ENCODE measurements at regions not wholly inside any gene's neighbourhood (a gene's known extent, or its start where the extent isn't known, plus 50 kb on each side); places are given as distances from the start of the nearest gene placed in this dataset.
A peak's percentile ranks its signal among the peaks of the same experiment; 100 is the strongest.

DNA sequence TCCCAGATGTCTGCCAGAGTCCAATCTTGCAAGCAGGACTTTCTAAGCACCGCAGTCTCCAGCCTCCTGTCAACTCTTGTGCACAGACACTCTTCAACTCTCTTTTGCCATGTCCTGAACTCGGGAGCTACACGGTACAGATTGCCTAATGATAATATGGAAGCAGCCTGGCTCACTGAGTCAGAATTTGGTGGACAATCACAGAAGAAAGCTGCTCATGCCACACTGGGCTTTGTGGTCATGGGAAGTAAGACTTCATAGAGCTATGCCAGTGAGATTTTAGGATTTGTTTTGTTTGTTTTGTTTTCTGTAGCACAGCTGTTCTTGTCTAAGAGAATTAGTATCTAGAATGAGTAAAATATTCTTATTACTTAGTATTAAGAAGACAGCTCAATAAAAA lies 144.1 kb upstream of the PRSS58 start:
- Histone ChIP-seq H3K4me3 (ENCODE audit: control insufficient read depth in 1 of 2, extremely low read depth in 1 of 2, low read length in 1 of 2) (no peak overlapping the region), H3K36me3 (ENCODE audit: control insufficient read depth in 2 of 2, extremely low read depth in 1 of 2, insufficient read depth in 1 of 2, low read length in 1 of 2) (no peaks in the 10 kb centered on the region), H3K4me1 (ENCODE audit: control insufficient read depth in 1 of 2, extremely low read depth in 1 of 2, insufficient read depth in 2 of 2, low read length in 2 of 2) (no peaks in the 10 kb centered on the region), H3K27ac (ENCODE audit: low read length) (no peak overlapping the region), H3K9me3 (no peaks in the 10 kb centered on the region), H3K27me3 (replicated peaks in 1 of 2; ENCODE audit: control insufficient read depth in 2 of 2, extremely low read depth in 1 of 2, insufficient read depth in 2 of 2, low read length in 1 of 2) (peaks cover 0 to 5% of the 10 kb centered on the region in 2 experiments)
- no peaks in the 10 kb centered on the region for H3K9me3 Mint-ChIP-seq
- H3K27me3 Mint-ChIP-seq, result peaks cover 8 to 11% of the 10 kb centered on the region in 2 donors
- no peaks in the 10 kb centered on the region for H3K36me3 Mint-ChIP-seq
- CTCF ChIA-PET, result no interaction called here
- no peak overlapping the region for H3K27ac Mint-ChIP-seq
- no peak for DNase-seq
- no peaks in the 10 kb centered on the region for H3K4me1 Mint-ChIP-seq
- POLR2A ChIA-PET, result no interaction called here
- H3K4me3 Mint-ChIP-seq, result no peak overlapping the region
- no peak for ATAC-seq (replicated peaks in 1 of 4)
- WGBS (ENCODE audit: insufficient coverage), result 67% methylated on average over 2 of the region's 3 CpGs

DNA sequence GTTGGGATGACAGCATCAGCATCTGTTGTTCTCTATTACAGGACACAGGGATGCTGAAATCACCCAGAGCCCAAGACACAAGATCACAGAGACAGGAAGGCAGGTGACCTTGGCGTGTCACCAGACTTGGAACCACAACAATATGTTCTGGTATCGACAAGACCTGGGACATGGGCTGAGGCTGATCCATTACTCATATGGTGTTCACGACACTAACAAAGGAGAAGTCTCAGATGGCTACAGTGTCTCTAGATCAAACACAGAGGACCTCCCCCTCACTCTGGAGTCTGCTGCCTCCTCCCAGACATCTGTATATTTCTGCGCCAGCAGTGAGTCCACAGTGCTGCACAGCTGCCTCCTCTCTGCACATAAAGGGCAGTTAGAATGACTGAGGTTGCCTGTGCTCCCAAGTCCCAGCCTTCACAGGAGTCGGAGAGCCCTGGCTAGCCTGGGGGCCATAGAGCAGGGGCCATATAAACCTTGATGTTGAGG lies 142.2 kb upstream of the PRSS58 start:
- Histone ChIP-seq H3K36me3 (ENCODE audit: control insufficient read depth in 2 of 2, extremely low read depth in 1 of 2, insufficient read depth in 1 of 2, low read length in 1 of 2) (no peaks in the 10 kb centered on the region), H3K4me3 (ENCODE audit: control insufficient read depth in 1 of 2, extremely low read depth in 1 of 2, low read length in 1 of 2) (no peak overlapping the region), H3K27ac (ENCODE audit: low read length) (no peak overlapping the region), H3K9me3 (no peaks in the 10 kb centered on the region), H3K4me1 (ENCODE audit: control insufficient read depth in 1 of 2, extremely low read depth in 1 of 2, insufficient read depth in 2 of 2, low read length in 2 of 2) (no peaks in the 10 kb centered on the region), H3K27me3 (replicated peaks in 1 of 2; ENCODE audit: control insufficient read depth in 2 of 2, extremely low read depth in 1 of 2, insufficient read depth in 2 of 2, low read length in 1 of 2) (peaks cover 0 to 2% of the 10 kb centered on the region in 2 experiments)
- H3K4me3 Mint-ChIP-seq, result peak overlapping the region in 1 of 3 donors; percentile 9
- ChIA-PET CTCF (no interaction called here), POLR2A (no interaction called here)
- H3K27me3 Mint-ChIP-seq, result peaks cover 8 to 11% of the 10 kb centered on the region in 2 donors
- ATAC-seq (replicated peaks in 1 of 4) (peak in 1 of 4 experiments; percentile 13), DNase-seq (no peak)
- WGBS (ENCODE audit: insufficient coverage), result 36% methylated on average over 4 of the region's 5 CpGs
- no peaks in the 10 kb centered on the region for H3K4me1 Mint-ChIP-seq
- no peaks in the 10 kb centered on the region for H3K9me3 Mint-ChIP-seq
- H3K36me3 Mint-ChIP-seq, result no peaks in the 10 kb centered on the region
- no peak overlapping the region for H3K27ac Mint-ChIP-seq

DNA sequence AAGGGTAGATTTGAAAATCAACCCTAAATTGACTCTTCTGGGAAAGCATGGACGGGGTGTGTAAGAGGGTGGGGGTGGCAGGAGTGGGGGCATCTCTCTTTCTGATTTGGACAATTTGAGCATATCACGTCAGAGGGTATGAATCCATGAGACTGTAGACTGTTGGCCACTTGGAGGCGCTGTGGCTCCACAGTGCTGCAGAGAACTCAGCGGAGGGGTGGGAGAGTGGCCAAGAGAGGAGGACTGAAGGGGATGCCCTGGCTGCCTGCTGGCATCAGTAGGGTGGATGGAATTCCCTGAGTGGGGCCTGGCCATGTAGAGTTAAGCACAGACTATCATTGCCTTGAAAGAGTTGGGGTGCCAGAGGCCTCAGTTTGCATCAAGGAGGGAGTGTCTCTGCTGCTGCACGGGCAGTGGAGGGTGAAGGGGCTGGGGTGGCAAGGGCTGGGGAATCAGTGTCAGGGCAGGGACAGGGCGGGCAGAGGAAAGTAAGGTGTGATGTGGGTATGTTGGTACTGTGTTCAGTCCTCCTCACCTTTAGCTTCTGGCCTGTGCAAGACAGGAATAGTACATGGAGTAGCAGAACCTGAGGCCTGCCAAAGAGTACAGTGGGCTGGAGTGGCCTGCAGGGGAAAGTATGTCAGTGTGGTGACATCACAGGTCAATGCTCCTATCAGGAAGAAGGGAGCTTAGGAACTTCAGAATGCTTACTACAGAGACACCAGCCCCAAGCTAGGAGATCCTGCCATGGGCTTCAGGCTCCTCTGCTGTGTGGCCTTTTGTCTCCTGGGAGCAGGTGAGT lies 133.5 kb upstream of the PRSS58 start:
- peak overlapping the region in 1 of 2 donors; percentile 4 for H3K4me3 ChIP-seq (ENCODE audit: control insufficient read depth in 1 of 2, extremely low read depth in 1 of 2, low read length in 1 of 2)
- 62% methylated on average over 4 of the region's 6 CpGs for WGBS (ENCODE audit: insufficient coverage)
- no peaks in the 10 kb centered on the region for H3K27me3 ChIP-seq (replicated peaks in 1 of 2; ENCODE audit: control insufficient read depth in 2 of 2, extremely low read depth in 1 of 2, insufficient read depth in 2 of 2, low read length in 1 of 2)
- Mint-ChIP-seq H3K9me3 (no peaks in the 10 kb centered on the region), H3K4me3 (peak overlapping the region; percentile 37 to 62 (median 54)), H3K4me1 (peaks cover 0 to 5% (median 0%) of the 10 kb centered on the region in 3 donors), H3K27ac (peak overlapping the region; percentile 39 to 63), H3K27me3 (peaks cover 0 to 2% of the 10 kb centered on the region in 2 donors), H3K36me3 (no peaks in the 10 kb centered on the region)
- POLR2A ChIA-PET, result no interaction called here
- CTCF ChIA-PET, result interaction anchor here in 1 of 2 donors (0.8 kb wide), 1 partner anchor 610 kb away, joined by 3 read pairs; no protein-coding TSS in a partner anchor
- DNase-seq (peak in 29 of 35 experiments; percentile 12 to 62 (median 30)), ATAC-seq (replicated peaks in 1 of 4) (peak; percentile 55 to 77 (median 65))
- no peaks in the 10 kb centered on the region for H3K4me1 ChIP-seq (ENCODE audit: control insufficient read depth in 1 of 2, extremely low read depth in 1 of 2, insufficient read depth in 2 of 2, low read length in 2 of 2)
- no peak overlapping the region for H3K27ac ChIP-seq (ENCODE audit: low read length)
- H3K9me3 ChIP-seq, result no peaks in the 10 kb centered on the region
- no peaks in the 10 kb centered on the region for H3K36me3 ChIP-seq (ENCODE audit: control insufficient read depth in 2 of 2, extremely low read depth in 1 of 2, insufficient read depth in 1 of 2, low read length in 1 of 2)

DNA sequence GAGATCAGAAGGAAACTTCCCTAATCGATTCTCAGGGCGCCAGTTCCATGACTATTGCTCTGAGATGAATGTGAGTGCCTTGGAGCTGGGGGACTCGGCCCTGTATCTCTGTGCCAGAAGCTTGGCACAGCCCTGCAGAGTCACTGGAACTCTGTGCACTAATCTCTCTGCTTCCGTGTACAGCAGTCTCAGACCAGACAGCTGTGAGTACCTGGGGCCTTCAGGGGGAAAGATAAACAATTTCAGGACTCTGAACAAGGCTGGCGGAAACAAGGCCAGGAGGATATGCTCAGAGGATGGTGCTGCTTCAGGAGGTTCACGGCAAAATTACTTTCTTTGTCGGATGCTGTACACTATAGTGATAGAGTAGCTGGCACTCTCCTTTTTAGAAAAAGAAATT lies 131.7 kb upstream of the PRSS58 start:
- Mint-ChIP-seq H3K4me1 (peaks cover 10 to 17% (median 12%) of the 10 kb centered on the region in 3 donors), H3K27me3 (peaks cover 0 to 2% of the 10 kb centered on the region in 2 donors), H3K4me3 (no peak overlapping the region), H3K9me3 (no peaks in the 10 kb centered on the region), H3K27ac (peak overlapping the region in 1 of 2 donors; percentile 4), H3K36me3 (no peaks in the 10 kb centered on the region)
- H3K4me1 ChIP-seq (ENCODE audit: control insufficient read depth in 1 of 2, extremely low read depth in 1 of 2, insufficient read depth in 2 of 2, low read length in 2 of 2), result peaks cover 6% of the 10 kb centered on the region in 2 experiments
- no peak overlapping the region for H3K4me3 ChIP-seq (ENCODE audit: control insufficient read depth in 1 of 2, extremely low read depth in 1 of 2, low read length in 1 of 2)
- H3K9me3 ChIP-seq, result no peaks in the 10 kb centered on the region
- DNase-seq, result no peak
- no peaks in the 10 kb centered on the region for H3K36me3 ChIP-seq (ENCODE audit: control insufficient read depth in 2 of 2, extremely low read depth in 1 of 2, insufficient read depth in 1 of 2, low read length in 1 of 2)
- CTCF ChIA-PET, result interaction anchor here in 1 of 2 donors (0.5 to 0.6 kb wide), 2 partner anchors 14 to 422 kb away, joined by 3 to 5 read pairs; no protein-coding TSS in a partner anchor
- H3K27me3 ChIP-seq (replicated peaks in 1 of 2; ENCODE audit: control insufficient read depth in 2 of 2, extremely low read depth in 1 of 2, insufficient read depth in 2 of 2, low read length in 1 of 2), result no peaks in the 10 kb centered on the region
- ATAC-seq (replicated peaks in 1 of 4), result no peak
- H3K27ac ChIP-seq (ENCODE audit: low read length), result no peak overlapping the region
- WGBS (ENCODE audit: insufficient coverage), result 65% methylated on average over 6 of the region's 7 CpGs
- POLR2A ChIA-PET, result no interaction called here

DNA sequence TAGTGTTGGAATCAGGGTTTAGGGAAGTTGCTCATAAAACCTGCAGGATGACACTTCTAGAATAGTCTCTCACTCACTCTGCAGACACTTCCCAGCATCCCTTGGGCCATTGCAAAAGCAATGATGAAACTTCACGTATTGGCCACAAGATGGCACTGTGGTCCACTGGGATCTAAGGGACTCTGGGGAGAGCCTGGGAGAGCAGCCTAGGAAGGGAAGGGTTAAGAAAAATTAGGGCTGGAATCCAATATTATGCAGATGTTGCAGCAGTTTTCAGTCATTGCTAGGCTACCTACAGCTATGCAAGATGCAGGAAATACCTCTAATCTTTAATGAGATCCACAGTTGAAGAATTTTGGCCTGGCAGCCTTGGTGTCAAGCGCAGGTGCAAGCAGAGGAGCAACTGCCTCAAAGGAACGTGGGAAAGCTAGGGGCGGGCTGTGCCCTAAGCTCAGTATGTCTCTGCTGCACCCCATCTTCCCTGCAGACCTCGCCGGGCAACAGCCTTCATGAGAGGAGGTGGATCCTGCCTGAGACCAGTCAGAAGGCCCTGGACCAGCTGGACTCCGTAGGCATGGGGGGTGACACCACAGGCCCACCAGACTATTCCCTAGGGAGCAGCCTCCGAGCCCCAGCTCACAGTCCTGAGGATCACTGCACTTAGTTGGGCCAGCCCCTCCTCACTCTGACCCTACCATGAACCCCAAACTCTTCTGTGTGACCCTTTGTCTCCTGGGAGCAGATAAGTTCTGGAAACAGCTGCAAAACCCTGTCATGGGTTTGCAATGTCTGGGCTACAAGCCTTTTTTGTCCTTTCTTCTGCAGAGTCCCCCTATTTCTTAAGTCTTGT lies 127.9 kb upstream of the PRSS58 start:
- no peaks in the 10 kb centered on the region for H3K27me3 Mint-ChIP-seq
- no peaks in the 10 kb centered on the region for H3K36me3 Mint-ChIP-seq
- H3K27ac Mint-ChIP-seq, result peak overlapping the region; percentile 22 to 62
- H3K36me3 ChIP-seq (ENCODE audit: control insufficient read depth in 2 of 2, extremely low read depth in 1 of 2, insufficient read depth in 1 of 2, low read length in 1 of 2), result no peaks in the 10 kb centered on the region
- no peaks in the 10 kb centered on the region for H3K9me3 ChIP-seq
- H3K9me3 Mint-ChIP-seq, result no peaks in the 10 kb centered on the region
- 33% methylated on average over 3 of the region's 8 CpGs for WGBS (ENCODE audit: insufficient coverage)
- CTCF ChIA-PET, result interaction anchor here (0.5 to 2.1 kb wide), 11 partner anchors 10 to 1030 kb away, joined by 3 to 7 read pairs (median 3); no protein-coding TSS in a partner anchor
- POLR2A ChIA-PET, result interaction anchor here in 1 of 2 donors (0.8 kb wide), 1 partner anchor 63 kb away, joined by 3 read pairs; no protein-coding TSS in a partner anchor
- no peak overlapping the region for H3K4me3 ChIP-seq (ENCODE audit: control insufficient read depth in 1 of 2, extremely low read depth in 1 of 2, low read length in 1 of 2)
- peak in 14 of 35 experiments; percentile 8 to 66 (median 22) for DNase-seq
- H3K27ac ChIP-seq (ENCODE audit: low read length), result no peak overlapping the region
- H3K4me3 Mint-ChIP-seq, result peak overlapping the region in 1 of 3 donors; percentile 74
- H3K4me1 ChIP-seq (ENCODE audit: control insufficient read depth in 1 of 2, extremely low read depth in 1 of 2, insufficient read depth in 2 of 2, low read length in 2 of 2), result peaks cover 12 to 15% of the 10 kb centered on the region in 2 experiments
- ATAC-seq (replicated peaks in 1 of 4), result peak; percentile 48 to 69 (median 50)
- H3K27me3 ChIP-seq (replicated peaks in 1 of 2; ENCODE audit: control insufficient read depth in 2 of 2, extremely low read depth in 1 of 2, insufficient read depth in 2 of 2, low read length in 1 of 2), result no peaks in the 10 kb centered on the region
- H3K4me1 Mint-ChIP-seq, result peaks cover 21 to 28% (median 24%) of the 10 kb centered on the region in 3 donors

DNA sequence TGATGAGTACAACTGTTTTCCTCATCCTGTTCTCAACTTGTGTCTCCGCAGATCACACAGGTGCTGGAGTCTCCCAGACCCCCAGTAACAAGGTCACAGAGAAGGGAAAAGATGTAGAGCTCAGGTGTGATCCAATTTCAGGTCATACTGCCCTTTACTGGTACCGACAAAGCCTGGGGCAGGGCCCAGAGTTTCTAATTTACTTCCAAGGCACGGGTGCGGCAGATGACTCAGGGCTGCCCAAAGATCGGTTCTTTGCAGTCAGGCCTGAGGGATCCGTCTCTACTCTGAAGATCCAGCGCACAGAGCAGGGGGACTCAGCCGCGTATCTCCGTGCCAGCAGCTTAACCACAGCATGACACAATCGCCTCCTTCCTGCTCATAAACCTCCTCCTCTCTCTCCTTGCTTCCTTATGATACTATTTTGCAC lies 126.7 kb upstream of the PRSS58 start:
- Mint-ChIP-seq H3K27me3 (no peaks in the 10 kb centered on the region), H3K27ac (peak overlapping the region; percentile 62 to 82), H3K4me3 (peak overlapping the region; percentile 6 to 74 (median 46)), H3K36me3 (no peaks in the 10 kb centered on the region), H3K4me1 (peaks cover 21 to 28% (median 24%) of the 10 kb centered on the region in 3 donors), H3K9me3 (no peaks in the 10 kb centered on the region)
- ChIA-PET CTCF (interaction anchor here (0.6 to 1.6 kb wide), 9 partner anchors 9 to 474 kb away, joined by 3 to 8 read pairs (median 4); no protein-coding TSS in a partner anchor), POLR2A (no interaction called here)
- Histone ChIP-seq H3K4me1 (ENCODE audit: control insufficient read depth in 1 of 2, extremely low read depth in 1 of 2, insufficient read depth in 2 of 2, low read length in 2 of 2) (peaks cover 12 to 15% of the 10 kb centered on the region in 2 experiments), H3K36me3 (ENCODE audit: control insufficient read depth in 2 of 2, extremely low read depth in 1 of 2, insufficient read depth in 1 of 2, low read length in 1 of 2) (no peaks in the 10 kb centered on the region), H3K9me3 (no peaks in the 10 kb centered on the region), H3K27me3 (replicated peaks in 1 of 2; ENCODE audit: control insufficient read depth in 2 of 2, extremely low read depth in 1 of 2, insufficient read depth in 2 of 2, low read length in 1 of 2) (peaks cover 0 to 2% of the 10 kb centered on the region in 2 experiments), H3K4me3 (ENCODE audit: control insufficient read depth in 1 of 2, extremely low read depth in 1 of 2, low read length in 1 of 2) (peak overlapping the region in 1 of 2 donors; percentile 15), H3K27ac (ENCODE audit: low read length) (peak overlapping the region; percentile 44)
- WGBS (ENCODE audit: insufficient coverage), result 17% methylated on average over 6 of the region's 11 CpGs
- ATAC-seq (replicated peaks in 1 of 4), result peak; percentile 70 to 84 (median 83)
- DNase-seq, result peak in 10 of 35 experiments; percentile 6 to 36 (median 21)

Data from T-cell (primary cell).